ENCODE measurements at regions not wholly inside any gene's neighbourhood (a gene's known extent, or its start where the extent isn't known, plus 50 kb on each side); places are given as distances from the start of the nearest gene placed in this dataset.

DNA sequence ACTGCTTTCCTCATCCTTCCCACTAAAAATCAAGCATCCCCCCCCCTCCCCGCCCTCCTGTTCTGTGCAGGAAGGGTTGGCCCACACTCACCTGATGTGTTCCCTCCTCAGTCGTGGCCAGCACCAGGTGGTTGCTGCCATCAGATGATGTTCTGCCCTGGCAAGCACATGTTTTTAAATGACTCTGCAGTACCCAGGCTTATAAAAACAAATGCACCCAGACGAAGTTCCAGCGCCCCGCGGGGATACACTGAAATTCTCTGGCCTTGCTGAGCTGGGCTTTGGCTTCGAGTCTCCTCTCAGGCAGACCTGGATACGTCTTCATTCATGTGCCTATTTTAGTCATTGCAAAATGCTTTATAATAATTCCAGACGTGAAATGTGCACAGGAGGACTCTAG lies 316.3 kb downstream of the DLEU7 start:
- TF ChIP-seq, protein P1, sequence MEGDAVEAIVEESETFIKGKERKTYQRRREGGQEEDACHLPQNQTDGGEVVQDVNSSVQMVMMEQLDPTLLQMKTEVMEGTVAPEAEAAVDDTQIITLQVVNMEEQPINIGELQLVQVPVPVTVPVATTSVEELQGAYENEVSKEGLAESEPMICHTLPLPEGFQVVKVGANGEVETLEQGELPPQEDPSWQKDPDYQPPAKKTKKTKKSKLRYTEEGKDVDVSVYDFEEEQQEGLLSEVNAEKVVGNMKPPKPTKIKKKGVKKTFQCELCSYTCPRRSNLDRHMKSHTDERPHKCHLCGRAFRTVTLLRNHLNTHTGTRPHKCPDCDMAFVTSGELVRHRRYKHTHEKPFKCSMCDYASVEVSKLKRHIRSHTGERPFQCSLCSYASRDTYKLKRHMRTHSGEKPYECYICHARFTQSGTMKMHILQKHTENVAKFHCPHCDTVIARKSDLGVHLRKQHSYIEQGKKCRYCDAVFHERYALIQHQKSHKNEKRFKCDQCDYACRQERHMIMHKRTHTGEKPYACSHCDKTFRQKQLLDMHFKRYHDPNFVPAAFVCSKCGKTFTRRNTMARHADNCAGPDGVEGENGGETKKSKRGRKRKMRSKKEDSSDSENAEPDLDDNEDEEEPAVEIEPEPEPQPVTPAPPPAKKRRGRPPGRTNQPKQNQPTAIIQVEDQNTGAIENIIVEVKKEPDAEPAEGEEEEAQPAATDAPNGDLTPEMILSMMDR (IDR thresholded peaks at IDR 0.05; ENCODE audit: borderline replicate concordance, extremely low read depth, low read length, poor library complexity, severe bottlenecking): no peak
- no peak for TF ChIP-seq EZH2 (IDR thresholded peaks at IDR 0.05; ENCODE audit: borderline replicate concordance, low read depth, low read length, severe bottlenecking)
